Mesodermal cell (in vitro differentiated cells): ENCODE measurements at regions not wholly inside any gene's neighbourhood (a gene's known extent, or its start where the extent isn't known, plus 50 kb on each side); places are given as distances from the start of the nearest gene placed in this dataset.
"Not testable (repeated sequence)": the region's sequence is repeated elsewhere in the genome, so short reads cannot be mapped to it uniquely, and the experiment has no call there.

Experiments
- H3K27ac ChIP-seq: 2 replicates; pipeline ENCODE4 v1.7.0; 2013; ENCODE audit warnings: mild to moderate bottlenecking, low read depth, low read length, moderate library complexity; ENCODE audit not compliant: severe bottlenecking
- H3K36me3 ChIP-seq: 2 replicates; pipeline ENCODE4 v1.7.1; 2013; ENCODE audit warnings: mild to moderate bottlenecking, low read length, moderate library complexity; ENCODE audit not compliant: control insufficient read depth, insufficient read depth
- H3K4me1 ChIP-seq: one replicate; pipeline ENCODE4 v1.7.1; 2013; ENCODE audit warnings: mild to moderate bottlenecking, low read length; ENCODE audit not compliant: insufficient read depth, control insufficient read depth, poor library complexity, severe bottlenecking
- H3K4me3 ChIP-seq: 2 replicates; pipeline ENCODE4 v1.7.0; 2013; ENCODE audit warnings: low read length, control low read depth, mild to moderate bottlenecking; ENCODE audit not compliant: insufficient read depth, poor library complexity, severe bottlenecking; ENCODE audit errors: extremely low read depth
- H3K9me3 ChIP-seq: 2 replicates; pipeline ENCODE4 v1.7.1; 2013; ENCODE audit warnings: mild to moderate bottlenecking, low read length, moderate library complexity; ENCODE audit not compliant: control insufficient read depth
- WGBS, 2 experiments: methylation state at CpG; one replicate each; pipeline ENCODE4 v1.1.5; 2013; ENCODE audit warnings: missing lambda C conversion rate in 2 of 2; ENCODE audit not compliant: insufficient coverage in 2 of 2; 5-methylcytosine and 5-hydroxymethylcytosine counted together

DNA sequence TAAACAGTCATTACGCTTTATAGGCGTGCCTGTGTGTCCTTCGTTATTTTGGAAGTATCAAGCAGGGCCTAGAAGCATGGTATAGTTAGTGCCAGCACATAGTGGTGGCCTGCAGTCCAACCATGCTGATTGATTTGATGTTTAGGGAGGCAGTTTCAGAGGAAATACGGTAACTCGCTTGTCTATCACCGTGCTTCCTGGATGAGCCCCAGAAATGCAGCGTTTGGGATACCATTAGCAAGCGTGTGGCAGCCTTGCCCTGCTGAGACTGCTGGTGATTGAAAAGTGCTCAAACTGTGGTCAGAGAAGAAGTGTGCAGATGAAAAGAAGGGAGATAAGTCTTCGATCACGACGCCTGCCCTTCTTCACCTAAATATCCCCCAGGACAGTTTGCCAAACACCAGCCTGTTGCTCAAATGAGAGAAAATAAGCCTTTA lies 158.4 kb downstream of the CHIC2 start:
- peak overlapping the region; percentile 7 for H3K27ac ChIP-seq
- peaks cover 35% of the 10 kb centered on the region for H3K4me1 ChIP-seq
- H3K36me3 ChIP-seq: no peaks in the 10 kb centered on the region
- 19 to 21% methylated on average over 10 to 11 of the region's 11 CpGs for WGBS, 2 experiments
- no peak overlapping the region for H3K4me3 ChIP-seq
- no peaks in the 10 kb centered on the region for H3K9me3 ChIP-seq

DNA sequence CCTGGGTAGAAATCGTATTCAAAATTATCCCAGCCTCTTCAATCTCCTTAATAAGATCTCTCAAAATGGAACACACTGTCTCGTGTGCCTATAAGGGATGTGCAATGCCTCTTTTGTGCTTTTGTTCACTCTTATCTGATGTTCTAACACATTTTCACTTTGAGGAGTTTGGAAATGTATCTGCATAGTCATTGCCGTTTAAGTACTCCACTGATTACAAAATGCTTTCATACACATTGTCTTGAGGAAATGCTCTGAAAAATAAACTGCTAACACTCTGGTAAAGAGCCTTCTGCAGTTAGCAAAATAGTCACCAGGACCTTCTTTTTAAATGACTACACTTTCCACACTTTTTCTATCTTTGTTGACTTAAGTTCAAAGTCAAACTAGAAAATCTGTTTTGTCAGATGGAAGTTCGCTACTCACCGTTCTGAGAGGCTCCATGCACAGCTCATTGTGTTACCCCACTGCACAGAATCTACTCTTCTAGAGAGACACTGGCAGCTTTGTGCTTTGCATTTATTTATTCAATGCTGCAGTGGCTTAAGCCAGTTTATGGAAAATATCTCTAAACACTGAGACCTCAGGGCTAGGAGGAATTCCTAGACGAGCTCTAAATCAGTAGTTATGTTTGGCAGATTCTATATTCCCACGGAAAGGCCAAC lies 159.0 kb downstream of the CHIC2 start:
- 85 to 95% methylated on average over 2 to 5 of the region's 7 CpGs for WGBS, 2 experiments
- H3K4me1 ChIP-seq: peaks cover 35% of the 10 kb centered on the region
- no peaks in the 10 kb centered on the region for H3K36me3 ChIP-seq
- H3K27ac ChIP-seq: peak overlapping the region; percentile 17
- H3K4me3 ChIP-seq: no peak overlapping the region
- no peaks in the 10 kb centered on the region for H3K9me3 ChIP-seq

DNA sequence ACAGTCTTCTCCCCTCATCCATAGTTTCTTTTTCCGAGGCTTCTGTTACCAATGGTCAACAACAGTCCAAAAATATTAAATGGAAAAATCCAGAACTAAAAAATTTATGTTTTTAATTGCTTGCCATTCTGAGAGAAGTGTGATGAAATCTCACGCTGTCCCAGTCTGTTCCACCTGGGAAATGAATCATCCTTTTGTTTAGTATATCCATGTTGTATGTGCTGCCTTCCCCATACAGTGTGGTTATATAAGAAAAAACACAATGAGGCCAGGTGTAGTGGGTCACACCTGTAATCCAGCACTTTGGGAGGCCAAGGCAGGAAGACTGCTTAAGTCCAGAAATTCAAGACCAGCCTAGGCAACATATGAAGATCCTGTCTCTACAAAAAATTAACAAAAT lies 161.6 kb downstream of the CHIC2 start:
- Histone ChIP-seq H3K9me3 (no peaks in the 10 kb centered on the region), H3K27ac (no peak overlapping the region), H3K36me3 (no peaks in the 10 kb centered on the region), H3K4me3 (no peak overlapping the region), H3K4me1 (peaks cover 24% of the 10 kb centered on the region)
- 100% methylated on average over 1 of the region's 2 CpGs; no CpG with 5 or more reads in 1 of the 2 experiments for WGBS, 2 experiments

DNA sequence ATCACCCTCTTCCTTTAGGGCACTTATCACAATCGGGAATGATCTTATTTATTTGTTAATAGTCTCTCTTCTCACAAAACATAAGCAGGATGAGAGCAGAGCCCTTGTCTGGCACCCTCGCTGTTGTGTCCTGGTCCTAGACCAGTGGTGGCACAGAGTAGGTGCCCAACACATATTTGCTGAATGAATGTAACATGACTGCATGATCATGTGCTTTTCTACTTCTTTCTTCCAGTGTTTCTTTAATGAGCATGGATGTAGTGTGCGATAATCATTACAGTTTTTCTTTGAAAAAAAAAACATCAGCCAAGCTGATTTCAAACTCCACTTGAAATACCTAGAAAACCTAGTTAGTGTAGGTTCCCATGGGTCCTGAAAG lies 164.1 kb downstream of the CHIC2 start:
- H3K27ac ChIP-seq: no peak overlapping the region
- WGBS, 2 experiments: 80 to 100% methylated on average over 1 of the region's 3 CpGs
- no peaks in the 10 kb centered on the region for H3K9me3 ChIP-seq
- no peak overlapping the region for H3K4me3 ChIP-seq
- H3K36me3 ChIP-seq: no peaks in the 10 kb centered on the region
- peaks cover 1% of the 10 kb centered on the region for H3K4me1 ChIP-seq

DNA sequence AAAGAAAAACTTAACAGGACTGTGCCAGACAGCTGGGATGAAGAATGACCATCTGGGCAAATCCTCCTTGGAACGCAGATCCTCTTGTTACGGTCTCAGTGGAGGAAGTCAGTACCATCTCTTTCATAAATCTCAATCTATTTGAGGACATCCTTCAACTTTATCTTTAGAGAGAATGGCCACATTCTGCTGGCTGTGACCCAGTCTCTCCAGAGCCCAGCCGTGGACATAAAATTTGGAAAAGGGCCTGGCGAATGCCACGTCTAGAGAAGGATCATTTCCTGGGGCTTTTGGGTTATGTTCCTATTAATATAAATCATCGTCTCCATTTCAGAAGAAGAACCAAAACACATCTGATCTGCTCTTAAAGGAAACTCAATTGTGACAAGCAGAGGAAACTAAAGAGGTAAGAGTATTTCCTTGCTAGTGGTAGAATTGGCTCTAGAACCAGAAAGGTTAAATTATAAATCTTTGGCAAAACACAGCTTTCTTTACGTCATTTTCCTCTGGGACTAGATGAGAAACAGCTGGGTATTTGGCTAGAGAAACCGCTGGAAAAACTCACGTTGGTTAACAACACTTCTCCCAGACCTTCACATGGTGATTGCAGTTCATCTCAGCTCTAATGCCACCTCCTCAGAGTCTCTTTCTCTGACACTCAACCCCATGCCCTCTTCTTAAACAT lies 164.7 kb downstream of the CHIC2 start:
- Histone ChIP-seq H3K27ac (no peak overlapping the region), H3K4me3 (no peak overlapping the region), H3K36me3 (no peaks in the 10 kb centered on the region), H3K9me3 (no peaks in the 10 kb centered on the region), H3K4me1 (no peaks in the 10 kb centered on the region)
- 96 to 97% methylated on average over 5 to 6 of the region's 9 CpGs for WGBS, 2 experiments

DNA sequence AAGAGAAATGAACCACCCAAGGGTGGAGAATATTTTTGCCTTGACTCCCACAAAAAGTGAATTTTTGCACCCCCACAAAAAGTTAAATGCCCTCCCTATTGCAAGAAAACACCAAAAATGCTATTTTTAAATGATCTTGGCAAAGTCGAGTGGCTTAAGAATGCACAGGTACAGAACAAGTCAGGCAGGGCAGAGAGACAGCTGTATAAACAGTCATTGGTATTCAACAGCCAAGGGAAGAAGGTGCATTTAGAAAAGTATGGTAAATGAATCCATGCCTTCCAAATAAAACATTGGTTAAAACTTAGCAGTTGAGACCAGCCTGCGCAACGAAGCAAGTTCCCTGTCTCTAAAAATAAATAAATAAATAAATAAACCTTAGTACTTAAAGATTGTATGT lies 169.3 kb downstream of the CHIC2 start:
- no CpG with 5 or more reads among the region's 3 CpGs for WGBS, 2 experiments
- Histone ChIP-seq H3K9me3 (no peaks in the 10 kb centered on the region), H3K27ac (no peak overlapping the region), H3K4me3 (no peak overlapping the region), H3K4me1 (no peaks in the 10 kb centered on the region), H3K36me3 (no peaks in the 10 kb centered on the region)

DNA sequence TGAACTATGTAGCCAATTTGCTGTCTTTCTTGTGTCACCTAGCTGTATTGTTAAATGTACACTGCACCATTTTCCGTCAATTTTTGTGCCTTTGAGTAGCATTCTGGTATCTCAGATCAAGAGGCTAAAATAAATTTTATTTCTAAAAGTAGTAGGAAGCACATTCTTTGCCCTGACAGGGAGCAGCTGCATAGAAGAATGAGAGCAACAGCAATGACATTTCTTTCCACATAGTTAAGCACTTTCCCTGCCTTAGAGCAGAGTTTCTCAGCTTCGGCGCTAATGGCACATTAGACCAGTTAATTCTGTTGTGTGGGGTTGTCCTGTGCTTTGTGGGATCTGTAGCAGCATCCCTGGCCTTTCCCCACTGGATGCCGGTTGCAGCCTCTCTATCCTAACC lies 173.9 kb downstream of the CHIC2 start:
- Histone ChIP-seq H3K4me3 (no peak overlapping the region), H3K36me3 (no peaks in the 10 kb centered on the region), H3K27ac (no peak overlapping the region), H3K4me1 (no peaks in the 10 kb centered on the region), H3K9me3 (no peaks in the 10 kb centered on the region)
- WGBS, 2 experiments: no CpG with 5 or more reads among the region's 4 CpGs

DNA sequence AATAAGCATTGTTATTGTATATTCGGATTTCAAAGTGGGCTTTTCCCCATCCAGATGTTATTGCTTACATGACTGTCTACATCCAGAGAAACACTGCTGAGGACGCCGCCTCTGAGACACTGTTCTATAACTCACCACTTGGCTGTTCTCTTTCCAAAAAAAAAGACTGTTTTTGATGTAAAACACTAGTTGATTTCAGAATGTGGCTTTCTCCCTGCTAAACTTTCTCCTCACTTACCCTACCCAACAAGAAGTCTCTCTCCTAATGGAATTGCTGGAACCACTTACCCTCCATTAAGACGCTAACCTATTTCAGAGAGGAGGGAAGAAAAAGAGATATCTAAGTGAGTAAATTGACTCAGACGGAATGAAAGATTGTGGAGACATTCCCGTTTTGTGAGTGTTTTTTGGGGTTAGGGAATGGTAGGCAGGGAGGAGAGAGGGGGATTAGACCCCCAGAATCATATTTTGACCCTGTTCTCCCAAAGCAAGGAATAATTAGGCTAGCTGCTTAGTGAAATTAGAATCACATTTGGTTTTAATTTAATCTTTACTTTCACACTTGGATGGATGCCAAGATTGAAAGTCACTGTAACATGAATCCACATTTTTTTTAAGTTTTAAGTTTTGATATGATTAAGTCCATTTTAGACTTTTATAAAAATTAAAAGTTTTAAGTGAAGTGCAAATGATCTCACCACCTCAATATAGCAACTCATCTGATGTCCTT lies 174.9 kb downstream of the CHIC2 start:
- H3K36me3 ChIP-seq: no peaks in the 10 kb centered on the region
- 89 to 91% methylated on average over 2 of the region's 6 CpGs for WGBS, 2 experiments
- H3K4me3 ChIP-seq: no peak overlapping the region
- H3K4me1 ChIP-seq: no peaks in the 10 kb centered on the region
- H3K27ac ChIP-seq: no peak overlapping the region
- no peaks in the 10 kb centered on the region for H3K9me3 ChIP-seq

DNA sequence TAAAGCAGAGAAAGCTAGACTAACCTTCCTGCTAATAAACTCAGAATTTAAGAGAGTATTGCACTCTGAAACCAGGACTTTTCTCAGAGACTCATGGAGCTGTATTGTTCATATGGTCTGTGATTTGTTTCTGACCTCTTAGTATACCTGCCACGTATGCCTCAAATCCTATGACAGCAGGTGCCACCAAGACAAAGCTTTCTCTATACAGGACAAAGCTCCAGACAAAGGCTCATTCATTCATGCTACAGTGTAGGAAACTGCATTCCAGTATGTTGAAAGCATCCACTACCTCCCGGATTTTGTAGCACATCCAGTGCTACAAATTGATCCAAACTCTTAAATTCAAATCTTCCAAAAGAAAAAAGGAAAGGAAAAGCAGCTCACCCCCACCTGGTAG lies 178.3 kb downstream of the CHIC2 start:
- Histone ChIP-seq H3K36me3 (no peaks in the 10 kb centered on the region), H3K9me3 (no peaks in the 10 kb centered on the region), H3K4me1 (no peaks in the 10 kb centered on the region), H3K4me3 (no peak overlapping the region), H3K27ac (no peak overlapping the region)
- 20 to 86% methylated on average over 1 of the region's 2 CpGs for WGBS, 2 experiments

DNA sequence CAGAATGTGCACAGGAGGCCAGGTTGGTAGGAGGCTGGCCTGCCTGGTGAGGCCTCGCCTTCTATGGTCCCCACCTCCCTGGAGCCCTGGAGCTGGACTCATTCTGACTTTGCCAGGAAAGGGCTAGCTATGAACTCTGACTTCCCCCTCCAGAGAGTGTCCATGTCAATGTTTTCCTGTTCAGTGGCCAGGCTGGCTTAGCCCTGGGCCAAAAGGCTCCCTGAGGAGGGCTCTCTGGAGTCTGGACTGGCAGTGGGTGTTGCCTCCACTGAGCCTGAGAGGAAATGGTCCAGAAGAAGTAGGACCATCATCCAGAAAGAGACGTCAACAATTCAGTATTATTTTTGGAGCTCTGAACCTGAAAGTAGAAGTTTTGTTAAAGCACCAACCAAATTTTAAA lies 178.7 kb downstream of the CHIC2 start:
- H3K4me3 ChIP-seq: no peak overlapping the region
- WGBS, 2 experiments: 100% methylated on average over 1 of the region's 2 CpGs; no CpG with 5 or more reads in 1 of the 2 experiments
- H3K9me3 ChIP-seq: no peaks in the 10 kb centered on the region
- no peaks in the 10 kb centered on the region for H3K4me1 ChIP-seq
- H3K27ac ChIP-seq: no peak overlapping the region
- no peaks in the 10 kb centered on the region for H3K36me3 ChIP-seq

DNA sequence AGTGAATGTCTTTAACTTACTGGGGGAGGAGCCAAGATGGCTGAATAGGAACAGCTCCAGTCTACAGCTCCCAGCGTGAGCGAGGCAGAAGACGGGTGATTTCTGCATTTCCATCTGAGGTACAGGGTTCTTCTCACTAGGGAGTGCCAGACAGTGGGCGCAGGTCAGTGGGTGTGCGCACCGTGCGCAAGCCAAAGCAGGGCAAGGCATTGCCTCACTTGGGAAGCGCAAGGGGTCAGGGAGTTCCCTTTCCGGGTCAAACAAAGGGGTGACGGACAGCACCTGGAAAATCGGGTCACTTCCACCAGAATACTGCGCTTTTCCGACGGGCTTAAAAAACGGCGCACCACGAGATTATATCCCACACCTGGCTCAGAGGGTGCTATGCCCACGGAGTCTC lies 187.3 kb downstream of the CHIC2 start:
- H3K27ac ChIP-seq, H3K9me3 ChIP-seq, H3K4me1 ChIP-seq, H3K4me3 ChIP-seq, H3K36me3 ChIP-seq: not testable (repeated sequence)
- WGBS, 2 experiments: no CpG with 5 or more reads among the region's 18 CpGs
